Testis (tissue), 2 donors: ENCODE measurements at regions not wholly inside any gene's neighbourhood (a gene's known extent, or its start where the extent isn't known, plus 50 kb on each side); places are given as distances from the start of the nearest gene placed in this dataset.

ENCODE experiments used
- CTCF ChIP-seq, 3 experiments: fragments of 450-650 bp in 2 of 3; fragments of 200-600 bp in 1 of 3; sonication (generic) in 1 of 3; IDR thresholded peaks; one replicate each; pipeline ENCODE4 v1.5.1; 2016 to 2019; ENCODE audit warnings: antibody characterized with exemption in 3 of 3, mild to moderate bottlenecking in 2 of 3, moderate library complexity in 1 of 3
- POLR2A ChIP-seq: fragments of 450-650 bp; IDR thresholded peaks from one replicate; pipeline ENCODE4 v1.6.1; 2017; ENCODE audit warnings: antibody characterized with exemption, mild to moderate bottlenecking, moderate library complexity

GRCh38 chr4:27094783-27095182, 234.1 kb downstream of the STIM2 start:
- no peak for TF ChIP-seq POLR2A
- no peak for TF ChIP-seq CTCF (IDR thresholded peaks at IDR 0.05)
